Retinal pigment epithelial cell (primary cell): ENCODE measurements at regions not wholly inside any gene's neighbourhood (a gene's known extent, or its start where the extent isn't known, plus 50 kb on each side); places are given as distances from the start of the nearest gene placed in this dataset.
A peak's percentile ranks its signal among the peaks of the same experiment; 100 is the strongest.

ENCODE experiments used
- DNase-seq: peaks from one replicate; pipeline ENCODE4 v3.0.0-alpha.2; 2010; ENCODE audit warnings: low read depth
- H3K4me3 ChIP-seq: 2 replicates; pipeline ENCODE4 v1.5.1; 2011; ENCODE audit warnings: mild to moderate bottlenecking, low read length, control low read depth, moderate library complexity
- CTCF ChIP-seq: conservative IDR thresholded peaks from 2 replicates; pipeline ENCODE4 v1.5.1; 2011; ENCODE audit warnings: low read depth, low read length, control low read depth, inconsistent platforms

GRCh38 chr2:71277536-71278103 lies 50.7 kb upstream of the PAIP2B start:
- H3K4me3 ChIP-seq, result peak overlapping the region; percentile 63
- no peak for DNase-seq

GRCh38 chr2:71277147-71277475 lies 50.2 kb upstream of the PAIP2B start:
- DNase-seq, result no peak
- peak overlapping the region; percentile 63 for H3K4me3 ChIP-seq
- no peak for TF ChIP-seq CTCF

More at GRCh38 chr2:71277536-71278103, 50.7 kb upstream of the PAIP2B start:
- TF ChIP-seq CTCF, result peak; percentile 44

GRCh38 chr2:71276311-71277146 lies 49.6 kb upstream of the PAIP2B start:
- peak overlapping the region; percentile 63 for H3K4me3 ChIP-seq
- TF ChIP-seq CTCF, result peak; percentile 5
- DNase-seq, result peak; percentile 36
